ENCODE measurements at regions not wholly inside any gene's neighbourhood (a gene's known extent, or its start where the extent isn't known, plus 50 kb on each side); places are given as distances from the start of the nearest gene placed in this dataset.

- Mint-ChIP-seq H3K36me3 (ENCODE audit: low read depth) (no peaks in the 10 kb centered on the region), H3K27me3 (peaks cover 3% of the 10 kb centered on the region), H3K4me1 (no peaks in the 10 kb centered on the region), H3K9me3 (peaks cover 10% of the 10 kb centered on the region), H3K4me3 (no peak overlapping the region), H3K27ac (no peak overlapping the region)
- TF ChIP-seq CTCF (IDR thresholded peaks at IDR 0.05) = no peak
- CTCF ChIA-PET = interaction anchor here (1.0 kb wide), 1 partner anchor 29 kb away, joined by 3 read pairs; no protein-coding TSS in a partner anchor
- DNase-seq (no peak), ATAC-seq (ENCODE audit: low read depth) (no peak)
- POLR2A ChIA-PET = no interaction called here
- intact Hi-C loops (cut with micrococcal nuclease) = no loop called here
These were observed 324.6 kb upstream of the DUSP10 start for GRCh38 chr1:222066539-222066938.

GRCh38 chr1:222065234-222065633 lies 323.3 kb upstream of the DUSP10 start:
- intact Hi-C loops (cut with micrococcal nuclease) = no loop called here
- no peak for TF ChIP-seq CTCF (IDR thresholded peaks at IDR 0.05)
- ChIA-PET POLR2A (no interaction called here), CTCF (no interaction called here)
- Mint-ChIP-seq H3K4me3 (no peak overlapping the region), H3K27me3 (peaks cover 3% of the 10 kb centered on the region), H3K4me1 (no peaks in the 10 kb centered on the region), H3K36me3 (ENCODE audit: low read depth) (no peaks in the 10 kb centered on the region), H3K9me3 (peaks cover 10% of the 10 kb centered on the region), H3K27ac (no peak overlapping the region)
- no peak for ATAC-seq (ENCODE audit: low read depth)
- no peak for DNase-seq

- Mint-ChIP-seq H3K27ac (no peak overlapping the region), H3K9me3 (peaks cover 10% of the 10 kb centered on the region), H3K27me3 (peaks cover 3% of the 10 kb centered on the region), H3K4me1 (no peaks in the 10 kb centered on the region), H3K4me3 (no peak overlapping the region), H3K36me3 (ENCODE audit: low read depth) (no peaks in the 10 kb centered on the region)
- POLR2A ChIA-PET = no interaction called here
- DNase-seq (no peak), ATAC-seq (ENCODE audit: low read depth) (no peak)
- intact Hi-C loops (cut with micrococcal nuclease) = no loop called here
- TF ChIP-seq CTCF (IDR thresholded peaks at IDR 0.05) = no peak
- CTCF ChIA-PET = no interaction called here
These were observed 322.7 kb upstream of the DUSP10 start for GRCh38 chr1:222064388-222065211.

GRCh38 chr1:222062640-222063039 lies 320.8 kb upstream of the DUSP10 start:
- Mint-ChIP-seq H3K27ac (no peak overlapping the region), H3K36me3 (ENCODE audit: low read depth) (no peaks in the 10 kb centered on the region), H3K9me3 (peaks cover 10% of the 10 kb centered on the region), H3K27me3 (peaks cover under 1% of the 10 kb centered on the region), H3K4me3 (no peak overlapping the region), H3K4me1 (no peaks in the 10 kb centered on the region)
- no peak for ATAC-seq (ENCODE audit: low read depth)
- intact Hi-C loops (cut with micrococcal nuclease) = no loop called here
- ChIA-PET CTCF (no interaction called here), POLR2A (no interaction called here)
- DNase-seq = no peak
- no peak for TF ChIP-seq CTCF (IDR thresholded peaks at IDR 0.05)

- H3K36me3 Mint-ChIP-seq (ENCODE audit: low read depth) = no peaks in the 10 kb centered on the region
- no peak for ATAC-seq (ENCODE audit: low read depth)
- no peak for DNase-seq
- peaks cover 10% of the 10 kb centered on the region for H3K9me3 Mint-ChIP-seq
- TF ChIP-seq CTCF (IDR thresholded peaks at IDR 0.05) = no peak
- H3K4me1 Mint-ChIP-seq = no peaks in the 10 kb centered on the region
- H3K27ac Mint-ChIP-seq = no peak overlapping the region
- H3K27me3 Mint-ChIP-seq = no peaks in the 10 kb centered on the region
- intact Hi-C loops (cut with micrococcal nuclease) = no loop called here
- no peak overlapping the region for H3K4me3 Mint-ChIP-seq
- ChIA-PET CTCF (no interaction called here), POLR2A (no interaction called here)
These were observed 319.9 kb upstream of the DUSP10 start for GRCh38 chr1:222061711-222062359.
